Activated T-helper 9 cell treated with anti-CD3 and anti-CD28 coated beads, Interleukin-2, amount 50 U/mL, for 16 hours (primary cell): ENCODE measurements at regions not wholly inside any gene's neighbourhood (a gene's known extent, or its start where the extent isn't known, plus 50 kb on each side); places are given as distances from the start of the nearest gene placed in this dataset.
"Not testable (repeated sequence)": the region's sequence is repeated elsewhere in the genome, so short reads cannot be mapped to it uniquely, and the experiment has no call there.

ENCODE experiments used
- DNase-seq: peaks from one replicate; pipeline ENCODE4 v3.0.0-alpha.2; 2020; ENCODE audit warnings: low read depth

DNA sequence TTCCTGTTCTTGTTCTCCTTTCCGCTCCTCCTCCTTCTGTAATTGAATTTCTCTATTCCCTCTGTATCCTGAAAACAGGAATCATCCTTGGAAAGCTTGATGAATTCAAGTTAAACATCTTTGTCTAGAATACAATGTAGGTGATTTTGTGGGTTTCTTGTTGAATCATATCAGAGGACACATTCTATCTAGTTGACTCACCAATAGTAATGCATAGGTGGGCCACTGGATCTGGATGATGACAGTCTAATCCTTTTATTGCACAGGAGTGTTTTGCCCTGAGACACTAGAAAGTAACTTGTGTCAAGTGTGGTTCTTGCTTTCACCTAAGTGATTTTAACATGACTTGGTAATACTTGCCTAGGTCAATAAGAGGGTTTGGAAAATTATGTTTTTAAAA, 164.3 kb downstream of the RFPL4B start:
- DNase-seq: no peak

DNA sequence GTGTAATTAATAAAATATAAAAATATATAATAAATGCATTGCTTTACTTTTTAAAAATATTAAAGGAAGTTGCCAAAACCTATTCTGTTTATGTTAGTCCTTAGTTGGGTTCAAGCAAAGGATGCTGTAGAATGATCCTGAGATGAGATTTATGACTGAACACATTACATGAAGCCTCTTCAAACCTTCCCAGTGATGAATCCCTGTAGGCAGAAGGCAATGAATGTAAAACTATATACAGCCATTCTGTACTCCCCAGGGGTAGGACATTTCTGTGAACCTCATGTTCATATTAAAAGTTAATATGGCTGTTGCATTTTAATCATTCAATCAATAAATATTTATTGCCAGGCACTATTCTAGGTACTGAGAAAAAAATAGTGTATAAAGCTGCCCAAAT, 166.0 kb downstream of the RFPL4B start:
- no peak for DNase-seq

DNA sequence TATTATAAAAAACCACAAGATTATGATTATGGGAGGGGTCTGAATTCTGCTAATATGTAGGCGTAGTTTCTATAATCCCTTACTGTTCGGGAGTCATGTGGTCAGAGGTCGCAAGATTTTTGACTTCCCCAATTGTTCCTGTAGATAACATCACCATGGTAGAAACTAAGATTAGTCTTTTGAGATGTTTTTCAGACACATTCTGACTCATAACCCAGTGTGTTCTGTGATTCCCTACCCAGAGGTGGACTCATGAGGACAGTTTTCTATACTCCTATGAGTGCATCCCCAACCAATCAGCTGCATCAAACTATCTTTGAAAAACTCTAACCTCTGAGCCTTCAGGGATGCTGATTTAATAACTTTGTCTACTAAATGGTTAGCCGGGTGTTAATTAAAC, 175.5 kb downstream of the RFPL4B start:
- no peak for DNase-seq

DNA sequence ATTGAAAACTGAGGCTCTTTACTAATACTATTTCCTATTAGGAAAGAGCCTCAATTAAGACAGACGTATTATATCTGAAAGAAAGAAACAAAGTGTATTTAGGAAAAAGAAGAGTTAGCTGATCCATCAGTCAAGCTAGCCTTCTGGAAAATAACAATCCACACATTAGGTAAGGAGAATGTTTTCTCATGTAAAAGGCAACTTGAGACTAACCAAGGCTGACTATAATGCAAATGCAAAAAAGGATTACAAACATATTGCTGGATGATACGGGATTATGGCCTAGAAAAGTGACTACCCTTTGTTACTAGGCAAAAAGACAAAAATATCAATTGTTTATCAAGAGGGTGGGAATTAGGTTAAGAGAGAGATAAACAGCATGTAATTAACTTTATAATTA, 176.9 kb downstream of the RFPL4B start:
- no peak for DNase-seq

DNA sequence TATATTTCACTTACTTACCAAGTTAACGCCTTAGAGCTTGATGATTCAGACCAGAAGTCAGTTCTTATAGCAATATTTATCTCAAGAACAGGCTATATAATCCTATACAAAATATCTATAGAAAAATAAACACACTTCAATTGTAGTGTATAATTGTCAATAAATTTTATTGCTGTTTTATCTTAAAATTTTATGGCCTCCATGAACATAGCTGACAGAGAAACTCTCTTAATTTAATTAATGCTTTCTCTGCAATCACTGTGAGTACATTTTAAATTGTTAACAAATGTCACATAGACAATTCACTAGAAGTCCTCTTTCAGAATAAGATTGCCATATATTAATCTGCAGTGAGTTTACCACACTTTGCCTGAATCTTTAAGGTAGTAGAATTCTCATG, 178.6 kb downstream of the RFPL4B start:
- no peak for DNase-seq

DNA sequence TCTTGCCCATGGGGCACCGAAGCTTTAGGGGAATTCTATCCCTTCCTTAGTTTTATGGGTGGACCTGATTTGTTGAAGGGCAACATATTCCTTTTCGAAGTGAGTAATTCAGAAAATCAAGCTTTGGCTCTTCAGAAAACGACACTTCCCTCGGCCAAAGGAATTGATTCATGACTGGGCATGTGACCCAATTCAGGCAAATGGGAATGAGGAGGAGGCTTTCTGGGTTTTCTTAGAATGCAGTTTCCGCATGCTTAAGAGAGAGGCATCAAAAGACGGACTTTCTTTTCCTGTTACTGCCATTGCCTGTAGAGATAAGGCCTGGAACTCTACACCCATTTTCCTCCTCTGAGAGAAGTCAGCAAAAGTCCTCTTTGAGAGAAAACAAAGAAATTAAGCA, 179.5 kb downstream of the RFPL4B start:
- no peak for DNase-seq

DNA sequence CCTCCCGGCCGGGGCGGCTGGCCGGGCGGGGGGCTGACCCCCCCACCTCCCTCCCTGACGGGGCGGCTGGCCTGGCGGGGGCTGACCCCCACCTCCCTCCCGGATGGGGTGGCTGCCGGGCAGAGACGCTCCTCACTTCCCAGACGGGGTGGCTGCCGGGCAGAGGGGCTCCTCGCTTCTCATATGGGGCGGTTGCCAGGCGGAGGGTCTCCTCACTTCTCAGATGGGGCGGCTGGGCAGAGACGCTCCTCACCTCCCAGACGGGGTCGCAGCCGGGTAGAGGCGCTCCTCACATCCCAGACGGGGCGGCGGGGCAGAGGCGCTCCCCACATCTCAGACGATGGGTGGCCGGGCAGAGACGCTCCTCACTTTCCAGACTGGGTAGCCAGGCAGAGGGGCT, 181.2 kb downstream of the RFPL4B start:
- not testable (repeated sequence) for DNase-seq

DNA sequence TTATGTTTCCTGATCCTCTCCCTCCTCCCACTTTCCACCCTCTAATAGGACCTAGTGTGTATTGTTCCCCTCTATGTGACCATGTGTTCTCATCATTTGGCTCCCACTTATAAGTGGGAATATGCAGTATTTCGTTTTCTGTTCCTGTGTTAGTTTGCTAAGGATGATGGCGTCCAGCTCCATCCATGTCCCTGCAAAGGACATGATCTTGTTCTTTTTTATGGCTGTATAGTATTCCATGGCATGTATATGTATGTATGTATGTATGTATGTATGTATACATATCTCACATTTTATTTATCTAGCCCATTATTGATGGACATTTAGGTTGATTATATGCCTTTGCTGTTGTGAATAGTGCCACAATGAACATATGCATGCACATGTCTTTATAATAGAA, 188.7 kb downstream of the RFPL4B start:
- DNase-seq: no peak

DNA sequence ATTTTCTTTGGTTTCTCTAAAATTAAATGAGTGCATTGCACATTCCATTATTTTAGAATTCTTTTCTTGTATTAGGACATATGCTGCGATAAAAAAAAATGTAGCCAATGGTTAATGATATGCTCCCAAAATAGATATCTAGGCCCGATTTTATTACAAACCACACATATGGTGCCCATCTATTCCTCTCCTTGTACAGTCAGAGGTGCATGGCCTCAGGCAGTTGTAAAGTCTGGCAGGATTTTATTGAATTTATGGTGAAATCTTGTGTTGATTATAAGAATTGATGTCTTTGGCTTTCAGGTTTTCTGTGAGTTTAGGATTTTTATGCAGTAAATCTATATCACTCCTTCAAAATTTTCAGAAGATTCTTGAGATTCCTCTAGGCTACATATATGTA, 192.2 kb downstream of the RFPL4B start:
- DNase-seq: no peak

DNA sequence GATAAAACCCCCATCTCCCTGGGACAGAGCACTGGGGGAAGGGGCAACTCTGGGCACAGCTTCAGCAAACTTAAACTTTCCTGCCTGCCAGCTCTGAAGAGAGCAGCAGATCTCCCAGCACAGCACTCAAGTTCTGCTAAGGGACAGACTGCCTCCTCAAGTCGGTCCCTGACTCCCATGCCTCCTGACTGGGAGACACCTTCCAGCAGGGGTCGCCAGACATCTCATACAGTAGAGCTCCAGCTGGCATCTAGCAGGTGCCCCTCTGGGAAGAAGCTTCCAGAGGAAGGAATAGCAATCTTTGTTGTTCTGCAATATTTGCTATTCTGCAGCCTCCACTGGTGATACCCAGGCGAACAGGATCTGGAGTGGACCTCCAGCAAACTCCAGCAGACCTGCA, 194.7 kb downstream of the RFPL4B start:
- DNase-seq: not testable (repeated sequence)

DNA sequence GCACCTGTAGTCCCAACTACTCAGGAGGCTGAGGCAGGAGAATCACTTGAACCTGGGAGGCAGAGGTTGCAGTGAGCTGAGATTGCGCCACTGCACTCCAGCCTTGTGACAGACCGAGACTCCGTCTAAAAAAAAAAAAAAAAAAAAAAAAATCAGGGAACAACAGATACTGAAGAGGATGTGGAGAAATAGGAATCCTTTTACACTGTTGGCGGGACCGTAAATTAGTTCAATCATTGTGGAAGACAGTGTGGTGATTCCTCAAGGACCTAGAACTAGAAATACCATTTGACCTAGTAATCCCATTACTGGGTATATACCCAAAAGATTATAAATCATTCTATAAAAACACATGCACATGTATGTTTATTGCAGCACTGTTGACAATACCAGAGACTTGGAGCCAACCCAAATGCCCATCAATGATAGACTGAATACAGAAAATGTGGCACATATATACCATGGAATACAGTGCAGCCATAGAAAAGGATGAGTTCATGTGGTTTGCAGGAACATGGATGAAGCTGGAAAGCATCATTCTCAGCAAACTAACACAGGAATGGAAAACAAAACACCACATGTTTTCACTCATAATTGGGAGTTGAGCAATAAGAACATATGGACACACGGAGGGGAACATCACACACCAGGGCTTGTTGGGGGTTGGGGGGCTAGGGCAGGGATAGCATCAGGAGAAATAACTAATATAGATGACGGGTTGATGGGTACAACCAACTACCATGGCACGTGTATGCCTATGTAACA, 200.4 kb downstream of the RFPL4B start:
- not testable (repeated sequence) for DNase-seq

DNA sequence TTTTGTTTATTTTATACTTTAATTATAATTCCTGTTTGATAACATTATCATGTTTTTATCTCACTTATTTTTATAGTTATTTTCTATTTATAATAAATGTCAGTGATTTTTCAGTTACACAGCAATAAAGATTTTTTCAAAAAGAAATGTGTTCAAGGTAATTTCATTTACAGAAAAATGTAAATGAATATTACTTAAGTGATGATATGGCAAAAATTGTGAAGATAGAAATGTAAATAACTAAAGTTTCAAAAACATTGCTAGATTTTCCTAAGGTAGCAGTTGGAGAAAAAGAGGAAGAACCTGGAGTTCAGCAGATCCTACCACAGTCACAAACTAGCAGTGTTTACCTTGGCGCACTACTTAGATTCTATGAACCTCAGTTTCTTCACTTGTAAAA, 202.6 kb downstream of the RFPL4B start:
- DNase-seq: no peak

DNA sequence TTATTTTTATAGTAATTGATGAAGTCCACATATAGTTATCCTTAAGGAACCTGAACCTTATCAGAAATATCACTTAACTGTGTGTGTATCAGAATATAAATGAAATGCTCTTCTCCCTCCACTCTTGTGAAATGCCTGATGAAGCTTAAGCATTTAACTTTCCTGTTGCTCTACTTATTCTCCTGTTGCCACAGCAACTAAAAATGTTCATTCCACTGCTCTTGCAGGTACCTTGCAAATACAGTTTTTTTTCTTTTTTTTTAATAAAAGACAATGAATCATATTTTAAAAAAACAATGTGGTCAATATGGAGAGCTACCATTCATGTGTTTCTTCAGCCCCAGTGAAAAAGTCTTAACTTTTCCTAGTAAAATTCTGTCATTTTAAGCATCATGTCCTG, 210.3 kb downstream of the RFPL4B start:
- DNase-seq: no peak

DNA sequence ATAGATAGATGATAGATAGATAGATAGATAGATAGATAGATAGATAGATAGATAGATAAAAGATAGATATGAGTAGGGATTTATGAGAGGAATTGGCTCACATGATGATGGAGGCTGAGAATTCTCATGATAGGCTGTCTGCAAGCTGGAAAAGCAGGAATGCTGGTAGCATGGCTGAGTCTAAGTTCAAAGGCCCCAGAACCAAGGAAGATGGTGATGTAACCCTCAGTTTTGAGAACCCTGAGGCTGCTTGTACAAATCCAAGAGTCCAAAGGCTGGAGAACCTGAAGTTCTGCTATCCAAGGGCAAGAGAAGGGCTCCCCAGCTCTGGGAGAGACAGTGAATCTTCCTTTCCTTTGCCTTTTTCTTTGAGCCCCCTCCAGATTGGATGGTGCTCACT, 210.8 kb downstream of the RFPL4B start:
- no peak for DNase-seq

DNA sequence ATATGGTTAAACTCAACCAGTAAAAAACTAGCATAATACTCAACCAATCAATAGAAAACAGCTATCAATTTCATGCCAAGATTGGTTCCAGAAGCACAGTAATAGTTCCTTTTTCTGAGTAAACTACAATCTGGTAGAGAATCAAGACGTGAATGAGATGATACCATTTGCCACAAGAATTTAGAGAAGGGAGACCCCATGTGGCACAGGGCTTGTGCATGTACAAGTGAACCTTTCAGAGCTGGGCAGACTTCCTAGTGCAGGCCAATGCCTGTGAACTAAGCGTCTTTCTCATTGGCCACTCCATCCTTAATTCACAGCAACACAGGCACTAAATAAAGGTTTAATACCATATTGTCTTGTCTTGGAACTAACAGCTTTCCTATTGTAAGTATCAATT, 213.5 kb downstream of the RFPL4B start:
- no peak for DNase-seq

DNA sequence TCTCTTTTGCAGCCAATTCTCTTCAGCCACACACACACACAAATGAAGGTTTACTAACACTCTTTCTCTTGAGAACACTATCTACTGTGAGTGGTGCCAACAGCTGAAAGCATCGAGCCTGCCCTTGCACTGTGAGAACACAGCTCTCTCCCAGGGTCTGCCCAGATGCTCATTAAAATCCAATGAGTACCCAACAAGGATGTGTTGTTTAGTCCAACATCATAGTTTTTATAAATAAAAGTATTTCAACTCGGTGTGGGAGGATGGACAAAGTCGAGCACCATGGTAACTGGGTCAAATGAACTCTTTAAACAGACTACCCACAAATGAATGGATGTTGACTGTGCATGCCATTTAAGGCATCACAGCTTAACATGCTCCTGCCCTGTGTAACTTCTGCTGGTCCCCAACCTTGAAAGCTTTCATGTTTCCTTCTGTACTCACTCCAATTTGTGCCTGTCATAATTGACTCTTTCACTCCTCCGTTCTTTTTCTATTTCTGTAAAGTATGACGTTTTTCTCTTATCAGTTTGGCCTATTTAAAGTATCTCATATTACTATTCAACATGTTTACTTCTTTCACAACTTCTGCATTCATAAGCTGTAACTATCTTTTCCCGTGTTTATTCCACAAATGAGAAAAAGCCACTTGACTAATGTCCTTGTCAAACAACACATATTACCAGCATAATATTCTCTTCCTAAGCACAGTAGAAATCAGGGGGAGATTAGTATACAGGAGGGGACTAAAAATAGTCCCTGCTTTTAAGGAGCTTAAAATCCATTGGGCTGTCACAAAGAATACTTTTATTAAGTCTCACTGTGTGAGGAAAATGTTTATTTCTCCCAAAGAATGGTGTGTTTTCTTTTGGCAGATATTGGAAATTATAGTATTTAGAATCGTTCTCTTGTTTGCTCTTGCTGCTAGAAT, 215.4 kb downstream of the RFPL4B start:
- no peak for DNase-seq

DNA sequence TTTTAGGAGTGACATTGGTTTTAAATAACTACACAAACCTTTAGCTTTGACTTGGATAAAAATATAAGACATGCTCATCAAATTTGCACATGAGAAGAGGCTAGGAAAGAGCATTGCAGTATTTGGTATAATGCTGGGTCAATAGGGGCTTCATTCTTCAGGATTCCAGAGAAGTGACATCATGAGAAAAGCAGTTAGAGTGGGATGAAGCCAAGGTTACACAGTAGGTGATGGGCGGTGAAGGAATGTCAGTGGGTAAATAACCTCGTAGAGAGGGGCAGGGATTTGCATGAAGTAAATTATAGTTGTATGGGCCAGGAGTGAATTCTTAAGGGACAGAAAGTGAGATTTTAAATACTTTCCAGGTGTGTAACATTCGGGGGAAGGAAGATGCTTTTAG, 216.2 kb downstream of the RFPL4B start:
- no peak for DNase-seq

DNA sequence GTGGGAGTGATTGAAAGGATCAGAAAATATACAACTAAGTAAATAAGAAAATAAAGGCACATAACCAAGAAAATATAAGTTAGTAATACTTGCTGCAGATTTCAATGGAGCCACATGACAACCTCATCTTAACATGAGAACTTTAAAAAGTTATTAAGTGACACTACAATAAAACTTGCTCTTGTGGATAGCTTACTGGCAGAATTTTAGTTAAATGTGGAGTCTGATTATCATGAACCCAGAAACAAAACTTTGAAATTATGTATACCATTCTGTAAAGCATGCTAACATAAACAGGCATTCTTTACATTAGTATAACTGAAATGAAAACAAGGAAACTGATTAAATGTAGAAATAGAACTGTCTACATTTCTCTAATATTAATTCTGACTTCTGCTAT, 220.9 kb downstream of the RFPL4B start:
- DNase-seq: no peak

DNA sequence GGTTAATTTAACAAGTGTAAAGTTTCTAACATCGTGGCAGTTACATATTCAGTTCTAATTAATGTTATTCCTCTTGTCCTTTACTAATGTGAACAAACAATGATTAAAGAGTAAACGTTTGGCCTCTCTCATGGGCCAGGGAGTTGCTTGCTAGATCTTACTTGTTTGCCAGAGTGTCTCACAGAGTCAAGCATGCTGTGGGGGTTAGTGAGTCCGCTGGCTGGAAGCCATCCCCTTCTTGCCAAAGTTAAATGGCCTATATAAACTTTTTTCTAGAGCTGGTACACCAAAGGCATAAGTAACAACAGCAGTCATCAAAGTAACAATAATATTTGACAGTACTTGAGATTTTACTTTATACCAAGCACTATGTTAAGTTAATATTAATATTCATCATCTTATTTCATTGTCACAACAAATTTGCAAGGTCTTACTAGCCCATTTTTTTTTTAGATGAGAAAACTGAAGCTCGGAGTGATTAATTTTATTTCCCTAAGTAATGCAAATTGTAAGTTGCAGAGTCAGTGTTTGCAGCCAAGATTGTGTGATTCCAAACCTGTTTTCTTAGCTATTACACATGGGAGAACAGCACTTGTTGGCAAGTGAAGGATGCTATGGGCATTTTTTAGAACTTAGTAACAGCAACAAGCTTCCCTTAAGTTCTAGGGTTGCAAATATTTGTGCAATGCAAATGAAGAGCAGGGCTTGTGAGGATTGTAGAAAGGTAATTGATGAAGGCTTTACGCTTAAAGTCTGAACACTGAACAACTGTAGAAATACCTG, 224.5 kb downstream of the RFPL4B start:
- no peak for DNase-seq

DNA sequence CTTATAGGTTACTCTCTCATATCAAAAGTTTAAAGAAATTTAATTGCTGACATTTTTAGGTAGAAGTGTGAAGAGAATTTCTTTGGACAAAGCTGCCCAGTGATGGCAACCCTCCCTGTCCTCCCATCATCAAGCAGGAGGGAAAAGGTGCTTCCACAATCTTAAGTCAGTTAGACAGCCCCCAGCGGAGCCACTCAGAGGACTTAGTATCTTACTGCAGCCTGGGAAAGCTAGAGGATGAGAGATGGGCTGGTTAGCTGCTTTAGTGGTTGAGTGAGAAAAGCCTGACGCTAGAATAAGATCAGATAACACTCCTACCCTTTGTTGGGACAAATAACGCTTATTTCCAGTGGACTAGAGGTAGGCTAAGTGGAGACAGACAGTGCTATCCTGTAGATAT, 227.1 kb downstream of the RFPL4B start:
- DNase-seq: no peak

DNA sequence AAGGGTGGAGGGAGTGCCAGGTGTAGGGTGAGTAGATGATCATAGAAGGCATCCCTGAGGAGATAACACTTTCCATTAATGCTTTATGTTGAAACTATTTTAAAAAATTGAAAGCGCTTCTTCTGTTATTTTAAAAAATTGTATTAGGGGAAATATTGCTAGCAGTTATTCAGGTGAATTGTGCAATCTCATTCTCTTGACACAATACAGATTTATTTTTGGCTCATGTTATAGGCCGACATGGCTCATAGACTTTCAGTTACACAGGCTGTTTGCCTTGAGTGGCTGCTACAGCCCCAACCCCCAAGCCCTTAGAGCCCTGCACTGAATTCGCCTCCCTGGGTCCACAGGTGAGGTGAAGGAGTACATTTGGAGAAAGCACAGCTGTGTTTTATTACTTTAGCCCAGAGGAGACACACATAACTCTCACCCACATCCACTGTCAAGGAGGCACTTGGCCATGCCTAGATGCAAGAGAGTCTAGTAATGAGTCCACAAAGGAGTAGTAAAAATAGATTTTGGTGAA, 228.2 kb downstream of the RFPL4B start:
- no peak for DNase-seq

DNA sequence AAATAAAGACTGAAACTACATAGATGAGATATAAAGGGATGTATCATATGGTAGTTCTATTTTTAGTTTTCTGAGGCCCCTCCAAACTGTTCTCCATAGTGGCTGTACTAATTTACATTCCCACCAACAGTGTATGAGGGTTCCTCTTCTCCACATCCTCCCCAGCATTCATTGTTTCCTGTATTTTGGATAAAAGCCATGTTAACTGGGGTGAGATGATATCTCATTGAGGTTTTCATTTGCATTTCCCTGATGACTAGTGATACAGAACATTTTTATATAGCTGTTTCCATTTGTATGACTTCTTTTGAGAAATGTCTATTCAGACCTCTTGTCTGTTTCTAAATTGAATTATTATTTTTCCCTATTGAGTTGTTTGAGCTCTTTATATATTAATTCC, 229.3 kb downstream of the RFPL4B start:
- DNase-seq: no peak
